T-cell (primary cell): ENCODE measurements at regions not wholly inside any gene's neighbourhood (a gene's known extent, or its start where the extent isn't known, plus 50 kb on each side); places are given as distances from the start of the nearest gene placed in this dataset.

ENCODE experiments used
- ATAC-seq, 4 experiments: fragments of 200-7000 bp in 3 of 4; fragments of 150-1000 bp in 1 of 4; cut with Tn5 transposase; replicated peaks in 1 of 4; 1 replicate in 3 of 4; 2 replicates in 1 of 4; pipeline ENCODE4 v1.10.0; 2021; ENCODE audit warnings: moderate library complexity in 3 of 4, mild to moderate bottlenecking in 2 of 4, moderate number of reproducible peaks in 1 of 4
- CTCF ChIA-PET, 2 donors: fragments of 300-600 bp; sonication (Branson Sonifier 250); formaldehyde crosslinking; loops; one replicate each; lab custom pipeline; 2022; ENCODE audit warnings: antibody characterized with exemption in 2 of 2; lab: Charles Lee
- POLR2A ChIA-PET, 2 donors: fragments of 300-600 bp; sonication (Branson Sonifier 250); formaldehyde crosslinking; loops; one replicate each; lab custom pipeline; 2022; ENCODE audit warnings: antibody characterized with exemption in 2 of 2; lab: Charles Lee
- DNase-seq, 35 experiments: peaks; one replicate each; pipeline versions ENCODE4 v3.0.0 to v3.0.0-alpha.2; 2013 to 2023
- H3K27ac ChIP-seq: one replicate; pipeline ENCODE4 v1.5.1; 2013; ENCODE audit warnings: low read length
- H3K27me3 ChIP-seq, 2 experiments: replicated peaks in 1 of 2; 1 replicate in 1 of 2; 2 replicates in 1 of 2; pipeline versions ENCODE4 v1.6.1 to v1.7.0; 2013; ENCODE audit warnings: low read length in 1 of 2, mixed read lengths in 1 of 2; ENCODE audit not compliant: control insufficient read depth in 2 of 2, insufficient read depth in 2 of 2; ENCODE audit errors: extremely low read depth in 1 of 2
- H3K36me3 ChIP-seq, 2 donors: 1 replicate in 1 of 2; 2 replicates in 1 of 2; pipeline versions ENCODE4 v1.6.1 to v1.7.0; 2013; ENCODE audit warnings: low read length in 1 of 2; ENCODE audit not compliant: control insufficient read depth in 2 of 2, insufficient read depth in 1 of 2; ENCODE audit errors: extremely low read depth in 1 of 2
- H3K4me1 ChIP-seq, 2 experiments: 1 replicate in 1 of 2; 2 replicates in 1 of 2; pipeline versions ENCODE4 v1.6.1 to v1.7.0; 2013; ENCODE audit warnings: low read length in 2 of 2, mixed read lengths in 1 of 2; ENCODE audit not compliant: insufficient read depth in 2 of 2, control insufficient read depth in 1 of 2; ENCODE audit errors: extremely low read depth in 1 of 2
- H3K4me3 ChIP-seq, 2 donors: 1 replicate in 1 of 2; 2 replicates in 1 of 2; pipeline versions ENCODE4 v1.5.1 to v1.7.0; 2013; ENCODE audit warnings: mild to moderate bottlenecking in 2 of 2, low read length in 1 of 2, moderate library complexity in 1 of 2; ENCODE audit not compliant: control insufficient read depth in 1 of 2; ENCODE audit errors: extremely low read depth in 1 of 2
- H3K9me3 ChIP-seq: 2 replicates; pipeline ENCODE4 v1.7.0; 2013
- H3K27ac Mint-ChIP-seq, 2 donors: one replicate each; pipeline ENCODE4 v1.8.0; 2020 to 2021; ENCODE audit warnings: mild to moderate bottlenecking in 2 of 2, mixed read lengths in 2 of 2
- H3K27me3 Mint-ChIP-seq, 2 donors: one replicate each; pipeline ENCODE4 v1.8.0; 2021 to 2022; ENCODE audit warnings: mixed read lengths in 2 of 2
- H3K36me3 Mint-ChIP-seq: one replicate; pipeline ENCODE4 v1.8.0; 2021; ENCODE audit warnings: mixed read lengths
- H3K4me1 Mint-ChIP-seq, 3 donors: one replicate each; pipeline ENCODE4 v1.8.0; 2020 to 2022; ENCODE audit warnings: mixed read lengths in 3 of 3, mild to moderate bottlenecking in 1 of 3
- H3K4me3 Mint-ChIP-seq, 3 donors: one replicate each; pipeline ENCODE4 v1.8.0; 2020 to 2022; ENCODE audit warnings: mild to moderate bottlenecking in 3 of 3, mixed read lengths in 3 of 3, moderate library complexity in 3 of 3
- H3K9me3 Mint-ChIP-seq, 3 donors: one replicate each; pipeline ENCODE4 v1.8.0; 2020 to 2022; ENCODE audit warnings: mixed read lengths in 3 of 3
- WGBS: methylation state at CpG from one replicate; pipeline ENCODE4 v1.1.5; 2013; ENCODE audit warnings: missing lambda C conversion rate; ENCODE audit not compliant: insufficient coverage; 5-methylcytosine and 5-hydroxymethylcytosine counted together

DNA sequence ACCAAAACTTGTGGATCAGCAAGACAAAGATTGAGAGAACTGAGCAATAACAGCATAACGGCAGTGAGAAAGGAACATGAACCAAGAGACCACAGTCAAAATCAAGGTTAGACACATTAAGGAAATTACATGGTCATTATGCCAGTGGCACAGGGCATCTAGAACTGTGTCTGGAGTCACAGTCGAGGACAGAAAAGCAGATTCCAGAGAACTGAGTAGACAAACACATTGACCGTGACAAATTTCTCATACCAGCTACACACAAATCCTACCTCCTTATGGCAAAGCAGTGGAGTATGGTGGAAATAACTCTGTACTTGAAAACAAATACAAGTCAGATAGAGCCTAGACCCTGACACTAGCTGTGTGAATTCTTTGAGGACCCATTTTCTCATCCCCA is 367.3 kb downstream of the DUSP6 start:
- WGBS, result 88% methylated on average over 1 of the region's 3 CpGs

DNA sequence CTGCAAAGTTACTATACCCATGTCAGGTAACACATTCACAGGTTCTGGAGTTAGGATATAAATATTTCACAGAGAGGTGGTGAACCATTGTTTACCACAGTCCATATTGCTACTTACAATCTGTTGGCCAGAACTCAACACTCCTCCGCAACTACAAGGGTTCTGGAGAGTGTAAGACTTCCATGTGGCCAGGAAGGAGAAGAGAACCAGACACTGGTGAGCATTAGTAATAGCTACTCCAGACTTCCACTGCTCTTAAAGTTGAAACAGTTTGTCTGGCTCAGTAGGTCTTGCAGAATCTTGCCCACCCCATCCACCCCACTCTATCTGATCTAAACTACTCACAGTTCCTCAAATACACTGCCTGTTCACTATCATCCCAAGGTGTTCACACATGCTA is 369.6 kb downstream of the DUSP6 start:
- Mint-ChIP-seq H3K4me3 (no peak overlapping the region), H3K27me3 (peaks cover 26 to 28% of the 10 kb centered on the region in 2 donors), H3K36me3 (no peaks in the 10 kb centered on the region), H3K27ac (no peak overlapping the region), H3K9me3 (no peaks in the 10 kb centered on the region), H3K4me1 (no peaks in the 10 kb centered on the region)
- no peaks in the 10 kb centered on the region for H3K9me3 ChIP-seq
- no peak for DNase-seq
- ChIA-PET CTCF (interaction anchor here in 1 of 2 donors (0.5 kb wide), 1 partner anchor 475 kb away, joined by 3 read pairs; no protein-coding TSS in a partner anchor), POLR2A (no interaction called here)
- H3K36me3 ChIP-seq, result no peaks in the 10 kb centered on the region
- no peak for ATAC-seq
- no CpG with 5 or more reads among the region's 1 CpG for WGBS
- no peak overlapping the region for H3K4me3 ChIP-seq
- no peaks in the 10 kb centered on the region for H3K4me1 ChIP-seq
- H3K27me3 ChIP-seq, result peaks cover 0 to 3% of the 10 kb centered on the region in 2 experiments
- H3K27ac ChIP-seq, result no peak overlapping the region

More for the DNA sequence above, 367.3 kb downstream of the DUSP6 start:
- Mint-ChIP-seq H3K27ac (no peak overlapping the region), H3K27me3 (peaks cover 22 to 23% of the 10 kb centered on the region in 2 donors), H3K36me3 (no peaks in the 10 kb centered on the region), H3K9me3 (no peaks in the 10 kb centered on the region), H3K4me1 (no peaks in the 10 kb centered on the region), H3K4me3 (no peak overlapping the region)
- no peak for DNase-seq
- H3K4me3 ChIP-seq, result no peak overlapping the region
- H3K27me3 ChIP-seq, result peaks cover 0 to 3% of the 10 kb centered on the region in 2 experiments
- H3K27ac ChIP-seq, result no peak overlapping the region
- no peaks in the 10 kb centered on the region for H3K4me1 ChIP-seq
- no peak for ATAC-seq
- no peaks in the 10 kb centered on the region for H3K9me3 ChIP-seq
- ChIA-PET POLR2A (no interaction called here), CTCF (no interaction called here)
- H3K36me3 ChIP-seq, result no peaks in the 10 kb centered on the region

DNA sequence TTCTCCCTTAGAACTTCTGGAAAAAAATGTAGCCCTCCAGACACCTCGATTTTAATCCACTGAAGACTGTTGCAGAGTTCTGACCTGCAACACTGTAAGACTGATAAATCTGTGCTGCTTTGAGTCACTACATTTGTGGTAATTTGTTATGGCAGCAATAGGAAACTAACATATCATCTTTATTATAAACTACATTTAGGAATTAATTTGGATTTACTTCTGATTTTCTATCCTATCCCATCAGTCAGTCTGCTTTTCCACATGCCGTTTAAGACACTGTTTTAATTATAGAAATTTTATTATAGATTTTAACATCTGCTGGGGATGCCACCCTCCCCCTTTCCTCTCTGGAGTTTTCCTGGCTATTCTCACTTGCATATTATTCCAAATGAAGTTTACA is 375.2 kb downstream of the DUSP6 start:
- Mint-ChIP-seq H3K36me3 (no peaks in the 10 kb centered on the region), H3K27ac (no peak overlapping the region), H3K9me3 (no peaks in the 10 kb centered on the region), H3K27me3 (peaks cover 15 to 20% of the 10 kb centered on the region in 2 donors), H3K4me1 (no peaks in the 10 kb centered on the region), H3K4me3 (no peak overlapping the region)
- H3K27ac ChIP-seq, result no peak overlapping the region
- WGBS, result no CpG with 5 or more reads among the region's 2 CpGs
- ATAC-seq (no peak), DNase-seq (no peak)
- H3K4me3 ChIP-seq, result no peak overlapping the region
- ChIA-PET CTCF (no interaction called here), POLR2A (no interaction called here)
- H3K9me3 ChIP-seq, result no peaks in the 10 kb centered on the region
- H3K27me3 ChIP-seq, result no peaks in the 10 kb centered on the region
- H3K36me3 ChIP-seq, result no peaks in the 10 kb centered on the region
- no peaks in the 10 kb centered on the region for H3K4me1 ChIP-seq

DNA sequence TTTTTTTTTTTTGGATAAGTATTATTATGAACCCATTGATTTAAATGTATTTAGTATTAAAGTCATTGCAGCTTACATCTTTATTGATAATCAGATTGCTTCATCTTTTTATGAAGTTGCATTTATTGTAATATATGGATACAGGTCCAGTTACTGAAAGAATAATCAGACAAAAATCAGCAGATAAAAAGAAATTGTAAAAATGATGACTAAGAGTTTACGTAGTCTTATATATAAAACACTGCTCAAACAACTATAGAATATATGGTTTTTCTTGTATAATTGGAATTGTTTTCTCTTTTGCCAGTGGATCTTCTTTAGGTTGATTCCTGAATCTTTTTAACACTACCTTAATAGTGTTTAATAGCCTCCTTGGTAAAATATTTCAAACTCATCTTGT is 378.3 kb downstream of the DUSP6 start:
- no CpG with 5 or more reads among the region's 1 CpG for WGBS
- POLR2A ChIA-PET, result interaction anchor here in 1 of 2 donors (0.7 kb wide), 1 partner anchor 13 kb away, joined by 4 read pairs; no protein-coding TSS in a partner anchor
- ATAC-seq, result no peak

DNA sequence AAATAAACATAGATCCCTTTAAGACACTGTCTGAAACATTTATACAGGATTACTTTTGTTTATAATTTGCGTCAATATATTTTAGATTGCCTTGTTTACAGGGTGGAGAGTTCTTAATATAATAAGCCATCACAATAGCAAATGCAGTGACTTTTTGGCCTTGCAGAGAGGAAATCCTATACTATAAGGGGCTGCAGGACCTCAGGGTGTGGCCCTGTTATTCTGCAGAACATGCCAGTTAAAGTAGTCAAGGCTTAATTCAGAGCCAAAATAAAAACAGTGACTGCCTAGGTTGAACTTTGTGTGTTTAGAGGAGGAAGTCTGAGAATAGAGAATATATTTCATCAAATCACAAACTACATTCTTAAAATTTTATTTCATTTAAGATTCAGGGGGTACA is 381.6 kb downstream of the DUSP6 start:
- no peaks in the 10 kb centered on the region for H3K9me3 Mint-ChIP-seq
- ATAC-seq (no peak), DNase-seq (no peak)
- POLR2A ChIA-PET, result no interaction called here
- no peaks in the 10 kb centered on the region for H3K9me3 ChIP-seq
- no CpG with 5 or more reads among the region's 1 CpG for WGBS
- no peaks in the 10 kb centered on the region for H3K4me1 ChIP-seq
- no peaks in the 10 kb centered on the region for H3K27me3 ChIP-seq
- CTCF ChIA-PET, result interaction anchor here in 1 of 2 donors (0.5 kb wide), 1 partner anchor 44 kb away, joined by 3 read pairs; no protein-coding TSS in a partner anchor
- H3K27me3 Mint-ChIP-seq, result peaks cover 4 to 12% of the 10 kb centered on the region in 2 donors
- H3K4me1 Mint-ChIP-seq, result no peaks in the 10 kb centered on the region
- H3K4me3 ChIP-seq, result no peak overlapping the region
- no peak overlapping the region for H3K27ac Mint-ChIP-seq
- no peaks in the 10 kb centered on the region for H3K36me3 Mint-ChIP-seq
- H3K4me3 Mint-ChIP-seq, result no peak overlapping the region
- no peak overlapping the region for H3K27ac ChIP-seq
- no peaks in the 10 kb centered on the region for H3K36me3 ChIP-seq

More for the DNA sequence above, 378.3 kb downstream of the DUSP6 start:
- Mint-ChIP-seq H3K4me1 (no peaks in the 10 kb centered on the region), H3K9me3 (no peaks in the 10 kb centered on the region), H3K27ac (no peak overlapping the region), H3K4me3 (no peak overlapping the region), H3K27me3 (peaks cover 10 to 11% of the 10 kb centered on the region in 2 donors), H3K36me3 (no peaks in the 10 kb centered on the region)
- no peaks in the 10 kb centered on the region for H3K27me3 ChIP-seq
- H3K9me3 ChIP-seq, result no peaks in the 10 kb centered on the region
- no peak overlapping the region for H3K4me3 ChIP-seq
- CTCF ChIA-PET, result no interaction called here
- H3K27ac ChIP-seq, result no peak overlapping the region
- H3K4me1 ChIP-seq, result no peaks in the 10 kb centered on the region
- no peaks in the 10 kb centered on the region for H3K36me3 ChIP-seq
- DNase-seq, result no peak

DNA sequence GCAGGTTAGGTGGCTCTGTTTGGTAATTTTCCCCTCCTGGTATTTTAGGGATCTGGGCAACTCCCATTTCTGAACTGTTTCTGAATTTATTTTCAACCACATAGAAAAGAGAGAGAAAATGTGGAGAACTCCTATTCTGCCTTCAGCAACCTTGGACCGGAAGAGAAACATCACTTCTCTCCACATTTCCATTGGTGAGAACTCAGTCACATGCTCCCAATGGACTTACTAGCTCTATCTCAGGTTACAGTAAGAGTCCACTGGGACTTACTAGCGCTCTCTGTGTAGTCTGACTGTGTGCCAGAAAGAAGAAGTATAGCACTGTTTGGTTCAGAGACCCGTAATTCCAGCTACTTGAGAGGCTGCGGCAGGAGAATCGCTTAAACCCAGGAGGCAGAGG is 383.2 kb downstream of the DUSP6 start:
- no peaks in the 10 kb centered on the region for H3K36me3 ChIP-seq
- Mint-ChIP-seq H3K36me3 (no peaks in the 10 kb centered on the region), H3K9me3 (no peaks in the 10 kb centered on the region), H3K4me3 (no peak overlapping the region), H3K27me3 (peaks cover 9 to 17% of the 10 kb centered on the region in 2 donors), H3K4me1 (no peaks in the 10 kb centered on the region), H3K27ac (no peak overlapping the region)
- no peak overlapping the region for H3K4me3 ChIP-seq
- no peak for ATAC-seq
- no peak overlapping the region for H3K27ac ChIP-seq
- H3K9me3 ChIP-seq, result no peaks in the 10 kb centered on the region
- WGBS, result 85% methylated on average over 4 of the region's 5 CpGs
- CTCF ChIA-PET, result interaction anchor here in 1 of 2 donors (0.5 kb wide), 1 partner anchor 710 kb away, joined by 3 read pairs; no protein-coding TSS in a partner anchor
- no peaks in the 10 kb centered on the region for H3K4me1 ChIP-seq
- no peaks in the 10 kb centered on the region for H3K27me3 ChIP-seq
- POLR2A ChIA-PET, result no interaction called here
- DNase-seq, result no peak
